AG20443 (cell line): ENCODE measurements at regions not wholly inside any gene's neighbourhood (a gene's known extent, or its start where the extent isn't known, plus 50 kb on each side); places are given as distances from the start of the nearest gene placed in this dataset.

Experiments
- DNase-seq: peaks from one replicate; pipeline ENCODE4 v3.0.0; 2012; ENCODE audit warnings: low spot score, mixed read lengths

- no peak for DNase-seq
These were observed 78.4 kb upstream of the TSPAN8 start for GRCh38 chr12:71236133-71236660.

DNA sequence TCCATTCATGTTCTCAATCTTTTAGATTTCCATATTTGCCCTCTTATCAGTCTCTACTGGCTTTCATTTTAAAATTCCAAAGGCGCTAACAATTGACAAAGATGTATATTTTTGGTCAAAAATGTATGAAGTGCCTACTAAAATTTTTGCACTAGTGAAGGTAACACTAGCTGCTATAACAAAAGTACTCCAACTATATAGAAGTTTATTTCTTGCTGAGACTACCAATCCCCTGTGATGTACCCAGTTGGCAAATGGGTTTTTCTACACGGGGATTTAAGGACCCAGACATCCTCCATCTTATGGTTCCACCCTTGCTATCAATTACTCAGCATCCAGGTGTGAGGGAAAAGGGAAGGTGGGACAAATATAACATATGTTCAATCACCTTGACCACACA, 75.3 kb upstream of the TSPAN8 start:
- no peak for DNase-seq

- no peak for DNase-seq
These were observed 72.7 kb upstream of the TSPAN8 start for GRCh38 chr12:71230542-71230941.

- DNase-seq, result no peak
These were observed 65.3 kb upstream of the TSPAN8 start for GRCh38 chr12:71223139-71223538.

DNA sequence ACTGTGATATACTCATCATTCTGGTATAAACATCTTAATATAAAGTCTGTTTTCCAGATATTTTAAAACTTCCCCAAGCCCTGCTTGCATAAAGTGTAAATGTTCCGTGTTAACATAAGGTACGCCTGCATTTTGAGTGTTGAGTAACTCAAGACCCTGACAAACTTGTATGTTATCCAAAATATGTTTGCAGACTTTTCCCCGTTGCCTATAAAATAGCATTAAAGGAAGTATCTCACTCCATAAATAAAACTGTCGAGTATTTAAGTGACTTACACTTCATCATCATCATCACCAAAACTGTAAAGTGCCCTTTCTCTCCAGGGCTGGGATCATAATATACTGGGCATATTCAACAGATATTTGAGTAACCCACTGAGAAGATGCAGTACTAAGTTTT, 64.6 kb upstream of the TSPAN8 start:
- DNase-seq, result no peak

DNA sequence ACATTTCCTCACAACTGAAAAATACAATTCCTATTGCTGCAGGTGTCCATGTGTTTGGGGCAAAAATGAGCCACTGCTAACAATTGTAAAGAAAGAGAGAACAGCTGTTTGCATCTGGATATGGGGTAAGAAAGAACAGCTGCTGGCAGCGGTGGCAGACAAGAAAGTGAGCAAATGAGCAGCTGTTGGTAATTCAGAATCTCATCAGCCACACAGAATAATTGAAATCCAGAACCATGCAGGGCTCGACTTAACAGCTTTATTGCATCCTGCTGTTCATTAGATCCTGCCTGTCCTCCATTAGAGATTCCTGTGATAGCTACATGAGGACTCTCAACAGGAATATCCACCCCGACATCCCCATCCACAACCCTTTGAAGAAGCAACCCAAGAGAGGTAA, 62.5 kb upstream of the TSPAN8 start:
- DNase-seq, result no peak

GRCh38 chr12:71219224-71219623, 61.4 kb upstream of the TSPAN8 start:
- no peak for DNase-seq

DNA sequence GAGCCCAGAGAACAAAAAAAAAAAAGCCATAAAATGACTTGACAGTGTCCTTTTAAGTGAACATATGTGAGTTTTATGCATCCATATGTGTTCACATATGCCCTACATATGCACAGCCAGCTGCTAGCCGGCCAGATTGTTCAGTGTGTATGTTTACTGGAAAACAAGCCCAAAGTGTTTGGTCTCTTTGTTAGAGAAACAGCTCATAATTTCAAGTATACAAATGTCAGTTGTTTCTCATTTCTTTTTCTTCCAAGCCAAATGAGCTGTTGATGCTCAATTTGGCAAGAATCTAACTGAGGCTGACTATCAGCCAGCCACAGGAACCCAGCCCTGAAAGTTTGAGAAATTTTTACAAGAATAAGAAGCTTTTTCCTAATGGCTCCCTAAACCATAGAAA, 60.8 kb upstream of the TSPAN8 start:
- no peak for DNase-seq

DNA sequence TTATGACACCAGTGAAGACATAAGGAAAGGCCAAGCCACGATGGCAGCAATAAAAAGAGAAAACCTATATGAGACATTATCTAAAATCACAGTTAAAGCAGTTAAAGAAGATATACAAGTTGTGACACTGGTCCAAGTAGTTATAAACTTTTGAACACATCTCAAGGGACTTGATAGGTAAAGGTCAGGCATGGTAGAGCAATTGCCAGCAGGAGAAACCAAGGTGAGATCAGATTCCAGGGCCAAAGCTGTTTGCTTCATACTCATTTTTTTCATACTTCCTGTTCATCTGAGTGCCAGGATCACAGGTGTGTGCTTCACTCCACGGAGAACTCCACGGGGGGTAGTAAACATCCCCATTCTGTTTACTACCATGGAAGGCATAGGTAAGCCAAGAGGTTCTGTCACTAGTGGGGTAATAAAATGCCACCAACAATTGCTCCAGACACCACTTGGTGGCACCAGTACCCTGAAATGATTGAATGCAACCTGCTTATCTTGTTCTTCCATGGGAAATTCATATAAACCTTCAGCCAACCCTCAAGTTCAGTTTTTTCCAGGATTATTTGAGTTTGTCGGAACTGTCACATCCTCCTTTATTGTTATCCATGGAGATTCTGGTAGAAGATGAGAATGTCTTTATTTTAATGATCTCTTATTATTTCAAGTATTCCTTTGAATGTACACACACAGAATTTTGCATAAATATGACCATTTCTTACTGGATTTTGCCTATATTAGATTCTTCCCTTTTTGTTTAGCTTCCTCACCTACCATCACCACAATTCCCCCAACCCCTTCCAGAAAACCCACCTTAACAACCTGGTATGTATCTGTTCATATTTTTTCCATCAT, 59.2 kb upstream of the TSPAN8 start:
- DNase-seq, result peak; percentile 47

DNA sequence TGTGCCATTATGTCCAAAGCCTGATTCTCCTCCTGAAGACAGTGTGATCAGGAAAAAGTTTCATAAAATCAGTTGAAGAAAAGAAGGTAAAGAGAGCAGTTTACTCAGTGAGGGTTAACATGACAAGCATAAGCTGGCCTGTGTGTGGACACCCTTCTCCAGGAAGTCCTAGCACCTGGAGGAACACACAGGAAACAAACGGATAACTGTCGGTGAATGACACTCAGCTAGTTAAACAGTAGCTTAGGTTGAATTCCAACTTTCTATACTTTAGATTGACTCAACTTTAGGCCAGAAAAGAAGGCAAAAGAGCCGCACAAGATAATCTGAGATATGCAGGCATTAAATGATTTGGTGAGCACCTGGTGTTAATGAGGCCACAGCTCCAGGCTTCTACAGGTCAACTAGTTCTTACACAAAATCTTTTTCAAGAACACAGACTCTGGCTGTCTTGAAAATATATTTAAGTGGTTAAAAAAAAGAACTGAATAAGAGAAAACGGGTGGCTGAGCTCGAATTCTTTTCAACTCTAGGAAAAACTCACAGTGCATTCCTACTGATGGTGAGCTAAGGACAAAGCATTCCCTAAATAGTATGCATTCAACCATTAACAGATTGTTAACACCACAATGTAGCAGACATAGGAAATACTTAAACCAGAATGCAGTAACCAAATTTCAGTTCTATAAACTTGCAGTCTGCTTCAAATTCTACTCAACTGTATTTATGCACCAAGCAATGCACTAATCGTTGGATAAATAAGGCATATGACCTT, 56.9 kb upstream of the TSPAN8 start:
- DNase-seq, result no peak

GRCh38 chr12:71208053-71208685, 50.4 kb upstream of the TSPAN8 start:
- DNase-seq, result no peak
